ENCODE measurements at regions not wholly inside any gene's neighbourhood (a gene's known extent, or its start where the extent isn't known, plus 50 kb on each side); places are given as distances from the start of the nearest gene placed in this dataset.

DNA sequence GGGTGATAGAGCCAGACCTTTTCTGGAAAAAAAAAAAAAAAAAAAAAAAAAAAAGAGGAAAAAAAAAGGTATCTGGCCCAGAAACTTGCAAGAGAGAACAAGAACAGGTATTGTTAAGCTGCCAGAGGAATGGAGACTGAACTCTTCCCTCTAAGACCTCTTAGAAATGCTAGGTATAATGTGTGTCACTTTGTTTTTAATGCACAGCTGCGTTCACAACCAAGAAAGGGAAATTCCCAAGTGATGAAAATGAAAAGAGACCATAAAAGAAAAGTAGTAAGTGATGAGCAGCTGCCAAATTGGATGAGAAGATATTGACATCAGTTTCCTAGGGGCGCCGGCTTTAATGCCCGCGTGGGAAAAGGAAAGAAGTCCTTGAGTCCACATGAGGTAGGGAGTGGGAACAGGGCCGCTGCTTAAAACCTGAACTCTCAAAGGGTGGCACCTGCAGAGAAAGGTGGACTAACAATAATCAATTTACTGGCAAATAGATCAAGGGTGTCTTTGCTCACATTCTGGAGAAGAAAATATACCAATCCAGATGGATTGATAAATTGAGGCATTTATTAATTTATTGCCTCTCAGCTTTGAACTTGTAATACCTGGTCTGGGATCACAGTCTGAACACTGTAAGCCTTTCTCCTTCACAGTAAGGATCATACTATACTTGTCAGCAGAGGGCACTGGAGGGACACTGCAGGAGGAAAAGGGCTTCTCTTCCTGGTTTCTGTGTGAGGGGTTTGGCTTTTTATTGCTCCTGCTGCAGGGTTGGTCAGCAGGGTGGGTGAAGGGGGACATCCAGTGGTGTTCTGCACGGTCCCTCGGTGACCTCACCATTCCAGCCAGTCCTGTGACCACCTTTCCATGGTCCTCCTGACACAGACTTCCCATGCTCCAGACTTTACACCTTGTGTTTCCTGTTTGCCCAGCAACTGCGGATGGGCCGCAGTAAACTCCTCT is 131.6 kb downstream of the AQP9 start:
- peak; percentile 70 for DNase-seq (ENCODE audit: low spot score)

DNA sequence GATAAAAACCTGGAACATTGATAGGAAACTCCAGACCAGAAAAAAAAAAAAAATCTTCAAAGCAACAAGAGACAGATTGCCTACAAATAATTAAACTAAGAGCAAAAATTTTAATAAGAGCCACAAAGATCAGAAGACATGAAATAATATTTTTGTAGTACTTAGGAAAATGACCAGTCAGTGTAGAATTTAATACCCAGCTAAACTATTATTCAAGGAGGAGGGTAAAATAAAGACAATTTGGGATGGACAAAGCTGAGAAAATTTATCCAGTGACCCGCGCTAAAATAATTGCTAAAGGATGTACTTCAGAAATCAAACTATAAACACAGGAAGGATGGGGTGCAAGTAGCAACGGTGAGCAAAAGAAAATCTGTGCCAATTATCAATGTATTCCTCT is 133.2 kb downstream of the AQP9 start:
- DNase-seq (ENCODE audit: low spot score): no peak

DNA sequence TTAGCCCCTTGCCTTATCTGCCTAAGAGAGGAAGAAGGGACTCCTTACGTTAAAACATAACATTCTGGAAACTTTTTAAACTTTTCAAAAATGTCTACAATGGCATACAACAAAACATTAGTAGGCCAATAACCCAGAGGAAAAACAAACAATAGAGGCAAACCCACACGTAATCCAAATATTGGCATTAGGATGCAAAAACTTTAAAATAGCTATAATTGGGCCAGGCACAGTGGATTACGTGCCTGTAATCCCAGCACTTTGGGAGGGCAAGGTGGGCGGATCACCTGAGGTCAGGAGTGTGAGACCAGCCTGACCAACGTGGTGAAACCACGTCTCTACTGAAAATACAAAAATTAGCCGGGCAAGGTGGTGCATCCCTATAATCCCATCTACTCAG is 134.9 kb downstream of the AQP9 start:
- DNase-seq (ENCODE audit: low spot score): no peak

GRCh38 chr15:58274885-58275284 is 136.7 kb downstream of the AQP9 start:
- no peak for DNase-seq (ENCODE audit: low spot score)

GRCh38 chr15:58275785-58276184 is 137.6 kb downstream of the AQP9 start:
- no peak for DNase-seq (ENCODE audit: low spot score)

DNA sequence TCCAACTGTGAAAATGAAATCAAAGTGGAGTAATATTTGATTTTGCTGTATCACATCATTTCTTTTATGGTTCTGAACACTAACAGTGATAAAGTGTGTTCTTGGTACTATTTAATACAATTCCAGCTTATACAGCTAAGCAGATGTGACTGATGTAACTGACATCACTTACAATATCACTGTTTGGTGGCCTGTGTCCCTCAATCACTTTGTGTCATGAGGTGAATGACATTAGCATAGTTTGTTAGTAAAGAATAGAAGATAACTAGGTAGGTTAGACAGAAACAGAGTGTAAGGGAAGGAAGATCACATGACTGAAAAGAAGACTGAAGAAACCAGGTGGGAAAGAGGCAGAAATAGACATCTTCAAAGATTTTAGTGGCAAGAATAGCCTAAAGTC is 138.7 kb downstream of the AQP9 start:
- no peak for DNase-seq (ENCODE audit: low spot score)

DNA sequence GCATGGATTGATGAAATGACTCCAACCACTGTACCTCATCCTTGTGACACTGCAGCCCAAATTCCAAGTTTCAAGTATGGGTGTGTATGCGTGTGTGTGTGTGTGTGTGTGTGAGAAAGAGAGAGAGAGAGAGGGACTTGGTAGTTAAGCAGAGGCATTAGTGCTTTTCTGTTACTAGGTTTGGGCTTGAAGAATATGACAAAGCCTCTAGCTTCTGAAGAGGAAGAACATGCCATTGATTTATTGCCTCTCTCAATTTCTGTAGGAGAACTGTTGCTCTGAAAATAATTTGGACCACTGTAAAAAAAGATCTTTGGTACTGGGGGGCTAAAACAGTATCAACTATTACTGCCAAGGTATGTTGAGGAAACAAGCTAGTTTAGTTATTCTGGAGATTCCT is 139.2 kb downstream of the AQP9 start:
- no peak for DNase-seq (ENCODE audit: low spot score)

GRCh38 chr15:58279106-58279505 is 140.9 kb downstream of the AQP9 start:
- no peak for DNase-seq (ENCODE audit: low spot score)

- DNase-seq (ENCODE audit: low spot score): no peak
Measured at GRCh38 chr15:58279654-58280053, 141.5 kb downstream of the AQP9 start.

DNA sequence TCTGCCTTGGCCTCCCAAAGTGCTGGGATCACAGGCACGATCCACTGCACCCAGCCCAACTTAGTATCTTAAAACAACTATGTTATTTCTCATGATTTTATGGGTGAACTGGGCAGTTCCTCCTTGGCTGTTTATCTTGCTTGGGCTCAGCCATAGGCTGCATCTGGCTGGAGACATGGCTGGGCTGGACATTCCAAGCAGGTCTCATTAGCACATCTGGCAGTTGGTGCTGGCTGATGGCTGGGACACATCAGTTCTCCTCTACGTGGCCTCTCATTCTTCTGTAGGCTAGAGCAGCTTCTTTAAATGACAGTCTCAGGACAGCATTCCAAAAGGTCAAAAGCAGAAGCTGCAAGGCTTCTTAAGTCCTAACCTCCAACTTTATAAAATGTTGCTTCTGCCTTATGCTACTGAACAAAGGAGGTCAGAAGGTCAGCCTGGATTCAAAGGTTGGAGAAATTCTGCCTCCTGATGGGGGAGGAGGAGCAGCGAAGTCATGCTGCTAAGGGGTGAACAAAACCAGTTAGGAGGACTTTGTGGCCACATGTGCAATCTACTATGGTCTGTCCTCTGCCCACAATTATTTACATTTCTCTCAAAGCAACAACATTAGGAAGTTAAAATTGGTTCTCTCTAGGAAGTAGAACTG is 144.0 kb downstream of the AQP9 start:
- DNase-seq (ENCODE audit: low spot score): no peak

DNA sequence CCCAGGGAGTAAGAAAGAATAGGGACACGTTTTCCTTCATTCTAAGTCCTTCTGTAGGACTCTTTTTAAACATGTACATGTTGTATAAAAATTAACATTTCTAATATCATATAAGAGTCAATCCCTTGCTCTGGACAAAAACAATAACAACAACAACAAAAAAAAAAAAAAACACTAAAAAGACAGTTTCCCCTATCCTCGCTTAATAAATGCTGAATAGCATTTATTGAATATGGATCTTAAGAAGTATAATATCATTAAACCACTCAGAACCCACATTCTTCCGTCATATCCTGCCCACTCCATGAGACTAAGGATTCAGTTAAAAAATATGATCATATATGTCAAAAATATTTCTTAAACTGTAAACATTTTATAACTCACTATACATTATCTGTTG is 145.1 kb downstream of the AQP9 start:
- no peak for DNase-seq (ENCODE audit: low spot score)

- DNase-seq (ENCODE audit: low spot score): no peak
Measured at GRCh38 chr15:58284293-58284692, 146.1 kb downstream of the AQP9 start.

DNA sequence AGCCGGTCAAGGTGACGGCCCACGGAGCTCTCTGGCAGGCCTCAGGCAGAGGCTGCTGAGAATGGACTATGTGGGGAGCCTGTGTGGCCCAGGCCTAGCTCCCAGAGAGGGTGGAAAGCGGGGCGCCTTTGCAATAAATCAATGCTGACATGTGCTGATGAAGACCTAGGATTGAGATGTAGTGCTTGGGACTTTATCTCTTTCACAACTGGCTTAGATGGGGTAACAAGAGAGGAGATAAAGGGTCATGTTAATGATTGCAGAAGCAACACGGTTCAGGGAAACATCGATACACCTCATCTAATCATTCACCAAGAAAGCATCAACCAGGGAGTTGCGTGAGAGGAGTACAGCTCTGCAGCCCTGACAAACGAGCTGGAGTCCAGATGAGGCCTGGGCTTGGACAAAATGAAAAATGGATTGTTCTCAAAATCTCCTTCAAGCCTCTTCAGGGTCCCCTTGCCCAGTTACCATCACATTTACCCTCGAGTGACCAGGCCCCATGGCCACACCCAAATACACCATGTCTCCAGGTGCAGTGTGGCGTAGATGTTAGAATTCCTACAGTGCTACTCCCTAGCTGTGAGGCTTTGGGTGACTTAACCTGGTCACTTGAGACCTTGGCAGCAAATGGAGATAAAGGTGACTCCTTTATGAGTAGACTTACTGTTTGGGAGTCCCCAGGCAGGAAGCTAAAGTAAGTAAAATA is 146.4 kb upstream of the LIPC start:
- no peak for DNase-seq (ENCODE audit: low spot score)

- DNase-seq (ENCODE audit: low spot score): no peak
Measured at GRCh38 chr15:58285921-58286278, 145.9 kb upstream of the LIPC start.

DNA sequence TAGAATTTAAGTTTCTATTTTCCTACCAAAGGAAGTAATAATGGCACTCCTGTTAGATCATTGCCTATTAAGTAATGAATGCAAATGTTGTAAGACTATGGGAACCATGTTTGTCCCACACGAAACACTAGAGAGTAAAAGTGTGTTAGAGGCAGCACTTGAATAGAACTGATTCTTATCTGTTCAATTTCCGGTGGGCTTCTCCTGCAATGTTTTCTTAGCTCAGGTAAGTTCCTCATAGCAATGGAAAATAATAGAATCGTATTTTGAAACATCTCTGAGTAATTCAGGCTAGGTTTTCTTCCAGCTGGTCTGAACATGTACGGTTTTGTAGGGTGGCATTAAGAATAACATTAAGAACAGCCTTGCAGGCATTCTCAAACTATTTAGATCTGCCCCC is 145.3 kb upstream of the LIPC start:
- no peak for DNase-seq (ENCODE audit: low spot score)

DNA sequence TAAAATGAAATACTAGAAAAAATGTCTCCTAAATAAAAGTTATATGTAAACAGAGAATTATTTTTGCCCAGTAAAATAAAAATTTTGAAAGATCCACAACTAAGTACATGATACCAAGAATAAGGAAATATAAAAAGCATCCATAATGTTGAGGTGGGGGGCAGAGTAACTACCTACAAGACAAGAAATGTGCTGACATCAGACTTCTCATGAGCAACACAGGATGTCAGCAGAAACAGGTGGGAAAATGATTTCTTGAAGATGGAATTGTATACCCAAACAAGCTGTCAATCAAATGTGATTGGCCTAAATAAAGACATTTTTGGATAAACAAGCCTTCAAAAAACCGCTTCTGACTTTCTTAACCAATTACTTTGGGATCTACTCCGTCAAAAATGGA is 143.9 kb upstream of the LIPC start:
- no peak for DNase-seq (ENCODE audit: low spot score)

DNA sequence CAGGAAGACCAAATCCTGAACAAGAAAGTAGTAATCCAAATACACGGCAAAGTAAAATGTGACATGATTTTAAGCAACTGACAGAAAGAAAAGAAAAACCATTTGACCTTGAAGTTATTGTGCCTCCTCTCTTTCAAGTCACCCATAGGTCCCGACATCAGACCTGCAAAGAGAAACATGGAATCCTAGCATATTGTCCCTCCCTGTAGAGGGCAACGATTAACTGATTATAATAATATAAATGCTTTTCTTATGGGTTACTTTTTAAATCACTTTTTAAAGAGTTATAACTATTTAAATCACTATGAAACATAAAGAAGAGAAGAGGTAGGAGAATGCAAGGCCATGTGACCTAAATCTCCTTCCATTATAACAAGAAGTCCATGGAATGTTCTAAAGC is 143.2 kb upstream of the LIPC start:
- DNase-seq (ENCODE audit: low spot score): no peak

- no peak for DNase-seq (ENCODE audit: low spot score)
Measured at GRCh38 chr15:58291848-58292247, 139.9 kb upstream of the LIPC start.

DNA sequence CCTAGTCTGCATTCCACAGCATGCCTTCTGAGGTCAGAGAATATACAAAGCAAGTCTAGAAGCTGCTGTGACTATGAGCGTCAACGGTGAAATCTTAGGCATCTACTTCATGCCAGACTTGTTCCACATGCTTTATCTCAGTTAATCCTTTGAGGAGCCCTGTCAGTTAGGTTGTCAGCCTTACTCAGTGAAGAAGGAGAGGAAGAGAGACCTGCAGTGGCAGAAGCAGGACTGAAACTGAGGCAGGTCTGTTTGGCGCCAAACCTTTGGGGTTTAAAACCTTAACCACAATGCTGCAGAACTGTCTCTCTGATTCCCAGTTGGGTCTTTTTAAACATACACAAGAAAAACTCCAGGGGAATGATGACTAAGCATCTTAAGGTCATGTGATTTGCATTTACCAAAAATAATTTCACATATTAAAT is 139.0 kb upstream of the LIPC start:
- DNase-seq (ENCODE audit: low spot score): no peak

DNA sequence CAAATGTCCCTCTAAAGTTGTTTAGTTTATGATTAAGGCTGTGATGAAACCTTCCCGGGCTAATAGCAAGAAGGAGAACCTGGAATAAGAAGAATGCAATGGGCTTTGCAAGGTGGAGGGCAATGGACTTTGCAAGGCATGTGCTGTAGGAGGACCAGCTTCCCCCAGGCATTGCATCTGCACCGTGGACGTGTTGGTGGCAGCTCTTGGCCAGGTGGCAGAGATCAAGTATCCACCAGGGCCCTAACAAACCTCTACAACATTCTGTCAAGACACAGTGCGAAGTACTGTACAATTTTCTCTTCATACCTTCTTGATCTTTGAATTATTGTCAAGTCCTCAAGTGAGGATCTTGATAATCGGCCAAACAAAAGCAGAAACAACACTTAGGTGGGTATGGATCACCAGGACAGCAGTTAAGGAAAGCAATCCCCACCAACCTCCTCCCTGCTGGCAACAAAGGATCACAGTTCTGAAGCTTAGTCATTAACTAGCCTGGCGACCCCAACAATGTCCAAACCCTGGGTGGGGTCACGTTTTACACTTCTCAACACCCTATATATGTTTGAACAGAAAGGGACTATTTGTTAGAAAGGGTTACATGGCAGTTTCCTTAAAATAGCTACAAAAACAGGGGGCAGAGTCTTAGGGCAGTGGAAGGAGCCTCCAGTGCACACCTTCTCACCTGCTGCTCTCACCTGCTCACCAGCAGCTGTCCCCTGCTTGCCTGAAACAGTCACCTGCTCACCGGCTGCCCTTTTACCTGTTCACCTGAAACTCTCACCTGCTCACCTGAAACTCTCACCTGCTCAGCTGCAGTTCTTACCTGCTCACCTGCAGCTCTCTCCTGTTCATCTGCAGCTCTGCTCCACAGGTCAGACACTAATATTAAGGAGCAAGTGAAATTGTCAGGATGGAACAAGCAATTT is 137.9 kb upstream of the LIPC start:
- DNase-seq (ENCODE audit: low spot score): no peak

- DNase-seq (ENCODE audit: low spot score): no peak
Measured at GRCh38 chr15:58294681-58295254, 137.0 kb upstream of the LIPC start.

All from iPS-NIHi11 (cell line).